Esophagus muscularis mucosa (tissue), 3 donors: ENCODE measurements at regions not wholly inside any gene's neighbourhood (a gene's known extent, or its start where the extent isn't known, plus 50 kb on each side); places are given as distances from the start of the nearest gene placed in this dataset.

Experiments used
- CTCF ChIP-seq, 3 experiments: fragments of 200-600 bp in 2 of 3; fragments of 450-650 bp in 1 of 3; sonication (generic) in 2 of 3; IDR thresholded peaks; one replicate each; pipeline ENCODE4 v1.5.1; 2017 to 2019; ENCODE audit warnings: antibody characterized with exemption in 3 of 3, mild to moderate bottlenecking in 2 of 3, moderate library complexity in 1 of 3
- POLR2AphosphoS5 ChIP-seq, 2 donors: sonication (generic); formaldehyde crosslinking; IDR thresholded peaks; one replicate each; pipeline ENCODE4 v1.6.1; 2017; ENCODE audit warnings: antibody characterized with exemption in 2 of 2

- no peak for TF ChIP-seq CTCF (IDR thresholded peaks at IDR 0.05)
- TF ChIP-seq POLR2AphosphoS5 (IDR thresholded peaks at IDR 0.05): no peak
Measured at GRCh38 chr13:31903111-31903815, 128.3 kb upstream of the FRY start.
